NCI-H146 treated with DMSO at 0.1 percent for 48 hours (cell line): ENCODE measurements at regions not wholly inside any gene's neighbourhood (a gene's known extent, or its start where the extent isn't known, plus 50 kb on each side); places are given as distances from the start of the nearest gene placed in this dataset.

Experiments
- DNase-seq: peaks from one replicate; lab custom pipeline; 2025; ENCODE audit not compliant: unreplicated experiment; lab: John Stamatoyannopoulos, UW

- DNase-seq, result no peak
Observed at GRCh38 chr16:11439790-11440656, 94.8 kb downstream of the RMI2 start.

GRCh38 chr16:11440657-11441012 is 95.4 kb downstream of the RMI2 start:
- DNase-seq, result no peak

DNA sequence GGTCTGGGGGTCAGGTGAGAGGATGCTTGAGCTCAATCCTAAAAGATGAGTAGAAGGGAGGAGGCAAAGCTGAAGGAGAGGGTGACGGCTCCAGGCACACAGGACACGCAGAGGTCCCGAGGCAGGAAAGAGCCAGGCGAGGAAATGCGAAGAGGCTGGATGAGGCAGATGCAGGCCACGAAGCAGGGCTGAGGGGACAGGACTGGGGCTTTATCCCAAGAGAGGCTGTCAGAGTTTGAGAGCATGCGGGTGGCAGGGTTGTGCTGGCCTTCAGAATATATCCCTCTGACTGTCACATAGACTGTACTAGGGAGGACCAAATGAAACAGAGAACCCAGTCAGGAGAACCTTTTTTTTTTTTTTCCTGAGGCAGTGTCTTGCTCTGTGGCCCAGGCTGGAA is 100.2 kb downstream of the RMI2 start:
- no peak for DNase-seq

GRCh38 chr16:11446566-11447119 is 101.4 kb downstream of the RMI2 start:
- peak; percentile 9 for DNase-seq

GRCh38 chr16:11447272-11447671 is 102.0 kb downstream of the RMI2 start:
- no peak for DNase-seq

DNA sequence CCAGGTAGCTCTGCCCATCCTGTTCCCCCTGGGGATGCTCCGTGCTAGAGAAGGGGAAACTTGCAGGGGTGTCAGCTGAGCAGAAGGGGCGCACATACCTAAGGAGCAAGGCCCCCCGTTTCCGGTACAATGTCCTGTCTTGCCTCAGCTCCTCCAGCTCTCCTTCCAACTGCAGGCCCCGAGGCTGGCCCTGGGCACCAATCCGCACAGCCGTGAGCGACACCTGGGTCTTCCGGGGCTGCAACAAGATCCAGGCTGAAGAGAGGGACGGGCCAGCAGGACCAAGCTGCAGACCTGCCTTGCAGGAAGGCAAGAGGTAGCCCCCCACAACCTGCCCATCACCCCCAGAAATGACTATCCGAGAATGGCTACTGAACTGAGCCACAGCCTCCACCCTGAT is 102.6 kb downstream of the RMI2 start:
- no peak for DNase-seq

DNA sequence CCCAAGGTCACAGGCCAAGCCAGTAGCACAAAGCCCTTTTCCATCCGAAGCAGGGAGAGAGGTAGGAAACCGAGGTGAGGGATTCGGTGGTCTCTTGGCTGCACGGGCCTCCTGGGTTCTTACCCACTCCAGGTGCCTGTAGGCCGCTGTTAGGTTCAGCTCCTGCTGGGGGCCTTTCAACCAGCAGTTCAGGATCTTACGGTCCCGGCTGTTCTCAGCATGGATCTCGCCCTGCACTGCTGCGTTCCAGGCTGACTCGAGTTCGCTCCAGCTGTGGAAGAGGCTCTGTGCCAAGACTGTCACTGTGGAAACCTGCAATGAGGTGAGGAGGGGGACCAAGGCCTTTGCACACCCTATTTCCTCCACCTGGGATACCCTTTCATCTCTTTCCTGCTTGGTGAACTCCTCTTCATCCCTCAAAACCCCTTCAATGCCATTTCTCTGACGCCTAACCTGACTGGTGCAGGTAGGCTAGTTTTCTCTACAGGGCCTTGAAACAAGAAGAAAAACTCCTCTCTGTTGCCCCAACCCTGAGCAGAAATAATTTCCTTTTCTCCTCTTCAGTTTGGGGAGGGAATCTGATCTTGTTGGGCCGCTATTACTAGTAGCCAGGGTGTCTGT is 103.6 kb downstream of the RMI2 start:
- no peak for DNase-seq

DNA sequence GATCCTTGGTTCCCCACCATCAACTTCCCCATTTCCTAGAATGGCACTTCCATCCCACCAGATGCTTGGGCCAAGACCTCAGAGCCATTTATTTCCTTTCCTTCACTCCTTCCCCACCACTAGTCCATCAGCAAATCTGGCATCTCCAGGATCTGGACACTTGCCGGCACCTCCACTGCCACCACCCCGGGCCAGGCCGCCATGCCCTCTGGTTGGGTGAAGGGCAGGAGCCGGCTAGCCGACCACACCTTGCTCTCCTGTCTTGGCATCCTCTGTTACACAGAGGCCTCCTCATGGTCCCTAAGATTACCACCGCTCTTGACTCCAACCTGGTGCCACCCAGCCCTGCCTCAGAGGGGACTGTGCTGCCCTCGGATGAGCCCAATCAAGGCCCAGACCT is 104.5 kb downstream of the RMI2 start:
- DNase-seq, result no peak

DNA sequence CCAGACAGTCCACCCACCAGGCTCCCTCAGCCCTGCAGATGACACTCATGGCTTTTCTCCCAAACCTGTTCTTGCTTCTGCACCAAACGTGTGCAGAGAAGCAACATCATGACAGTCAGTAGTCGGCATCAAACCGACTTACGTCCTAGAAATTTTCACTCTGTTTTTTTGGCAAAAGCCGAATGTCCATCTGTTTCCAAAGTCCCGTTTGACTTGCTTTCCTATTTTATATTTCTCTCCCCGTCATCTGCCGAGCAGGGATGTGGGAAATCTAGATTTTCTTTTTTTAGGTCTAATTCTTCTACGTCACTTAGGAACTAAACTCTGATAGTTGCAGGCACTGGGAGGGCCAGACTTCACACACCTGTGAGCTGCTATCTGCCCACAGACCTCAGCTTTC is 104.9 kb downstream of the RMI2 start:
- no peak for DNase-seq

- DNase-seq, result no peak
Observed at GRCh38 chr16:11452298-11452697, 107.0 kb downstream of the RMI2 start.

- DNase-seq, result no peak
Observed at GRCh38 chr16:11452746-11453389, 107.6 kb downstream of the RMI2 start.

GRCh38 chr16:11456741-11457140 is 111.5 kb downstream of the RMI2 start:
- DNase-seq, result no peak

- no peak for DNase-seq
Observed at GRCh38 chr16:11459722-11460121, 114.5 kb downstream of the RMI2 start.

- DNase-seq, result no peak
Observed at GRCh38 chr16:11460820-11461594, 115.7 kb downstream of the RMI2 start.

DNA sequence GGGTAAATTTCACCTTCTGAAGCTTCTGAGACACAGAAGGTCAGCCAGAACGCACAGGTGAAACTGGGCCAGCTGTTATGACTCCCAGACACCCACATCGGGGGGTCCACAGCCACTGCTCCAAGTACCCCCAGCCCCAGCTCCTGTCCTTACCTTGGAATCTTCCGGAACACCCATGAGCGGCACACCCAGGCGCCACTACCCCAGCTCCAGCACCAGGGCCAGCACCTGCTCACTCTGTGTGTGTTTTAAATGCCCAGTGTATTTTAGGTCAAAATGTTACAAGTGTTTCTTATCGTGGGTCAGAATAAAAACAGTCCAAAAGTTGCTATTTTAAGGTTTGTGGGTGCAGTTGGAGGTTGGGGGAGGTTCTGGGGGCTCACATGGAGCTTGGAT is 116.3 kb downstream of the RMI2 start:
- no peak for DNase-seq

GRCh38 chr16:11462036-11462435 is 116.8 kb downstream of the RMI2 start:
- DNase-seq, result no peak

DNA sequence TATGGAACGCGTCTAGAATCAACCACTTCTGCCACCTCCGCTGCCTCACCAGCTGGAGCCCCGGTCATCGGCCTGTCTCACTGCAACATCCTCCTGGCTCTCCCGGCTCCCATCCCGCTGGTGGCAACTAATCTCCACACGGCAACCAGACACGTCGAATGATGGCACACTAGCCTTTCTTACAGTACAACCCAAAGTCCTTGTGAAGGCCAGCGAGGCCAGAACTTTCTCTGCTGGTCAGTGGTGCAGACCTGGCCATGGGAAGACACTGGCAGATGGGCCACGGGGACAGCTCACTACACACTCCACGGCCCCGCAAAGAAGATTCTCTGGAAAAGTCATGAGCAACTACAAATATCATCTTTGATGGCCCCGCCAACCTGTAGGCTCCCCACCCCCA is 117.6 kb downstream of the RMI2 start:
- no peak for DNase-seq

DNA sequence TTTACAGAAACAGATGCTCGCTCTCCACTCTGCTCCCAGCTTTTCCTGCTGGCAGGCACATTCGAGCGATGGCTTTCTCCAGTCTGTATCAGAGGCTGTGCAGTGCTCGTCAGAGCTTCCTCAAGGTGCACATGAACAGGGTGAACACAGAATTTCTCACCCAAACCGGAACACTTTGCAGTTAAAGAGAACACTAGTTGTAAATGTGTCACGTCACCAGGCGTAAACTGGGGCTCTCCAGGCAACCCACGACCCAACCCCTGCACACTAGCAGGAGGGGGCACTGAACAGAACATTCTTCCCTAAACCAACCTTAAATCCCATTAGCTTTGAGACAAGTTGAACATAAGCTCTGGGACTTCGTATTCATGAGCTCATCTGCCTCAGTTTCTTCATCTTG is 119.0 kb downstream of the RMI2 start:
- DNase-seq, result no peak

- DNase-seq, result no peak
Observed at GRCh38 chr16:11465675-11466074, 120.4 kb downstream of the RMI2 start.

DNA sequence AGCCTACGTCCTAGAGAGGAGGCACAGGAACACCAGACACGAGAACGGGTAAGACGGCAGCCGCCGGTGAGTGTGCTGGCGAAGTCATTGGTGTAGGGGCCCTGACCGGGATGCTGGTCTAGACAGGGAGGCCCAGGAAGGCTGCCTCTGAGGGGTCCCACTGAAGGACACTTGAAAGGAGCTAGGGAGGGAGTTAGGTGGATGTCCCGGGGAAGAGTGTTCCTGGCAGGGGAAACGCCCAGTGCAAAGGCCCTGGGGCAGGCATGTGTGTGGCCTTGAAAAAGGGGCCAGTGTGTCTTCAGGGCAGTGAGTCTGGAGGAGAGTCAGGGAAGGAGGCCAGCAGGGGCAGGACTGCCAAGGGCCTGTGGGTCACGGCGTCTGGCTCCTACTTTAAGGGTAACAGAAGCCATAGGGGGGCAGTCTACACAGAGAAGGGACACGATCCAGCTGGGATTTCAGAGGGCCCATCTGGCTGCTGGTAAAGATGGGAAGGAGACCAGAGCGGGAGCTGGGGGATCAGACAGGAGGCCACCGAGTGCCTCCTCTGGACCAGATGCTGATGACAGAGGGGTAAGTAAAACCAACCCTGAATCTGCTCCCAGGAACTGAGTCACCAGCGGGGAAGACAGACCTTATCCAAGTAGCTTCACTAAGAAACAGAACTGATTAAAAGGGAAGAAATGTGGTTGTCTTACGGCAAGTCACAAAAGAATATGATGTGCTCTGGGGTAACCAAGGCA is 115.9 kb downstream of the LITAF start:
- no peak for DNase-seq

DNA sequence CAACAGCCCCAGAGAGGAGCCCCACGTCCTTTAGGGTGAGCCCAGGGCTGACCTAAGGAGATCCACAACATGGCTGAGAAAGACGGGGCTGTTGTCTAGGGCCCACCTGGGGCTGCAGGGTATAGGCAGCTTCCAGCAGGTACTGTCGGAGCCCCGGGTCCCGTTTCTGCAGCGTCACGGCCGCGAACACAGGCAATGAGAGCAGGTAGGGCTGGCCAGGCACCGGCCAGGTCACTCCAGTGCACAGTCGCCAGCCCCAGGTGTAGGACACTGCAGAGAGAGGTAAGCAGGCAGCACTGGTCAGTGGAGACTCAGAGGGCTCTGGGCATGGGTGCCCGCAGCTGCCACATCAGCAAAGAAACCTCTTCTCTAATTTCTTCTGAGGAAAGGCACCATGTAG is 115.2 kb downstream of the LITAF start:
- no peak for DNase-seq
